ENCODE measurements at regions not wholly inside any gene's neighbourhood (a gene's known extent, or its start where the extent isn't known, plus 50 kb on each side); places are given as distances from the start of the nearest gene placed in this dataset.
"Not testable (repeated sequence)": the region's sequence is repeated elsewhere in the genome, so short reads cannot be mapped to it uniquely, and the experiment has no call there.

DNA sequence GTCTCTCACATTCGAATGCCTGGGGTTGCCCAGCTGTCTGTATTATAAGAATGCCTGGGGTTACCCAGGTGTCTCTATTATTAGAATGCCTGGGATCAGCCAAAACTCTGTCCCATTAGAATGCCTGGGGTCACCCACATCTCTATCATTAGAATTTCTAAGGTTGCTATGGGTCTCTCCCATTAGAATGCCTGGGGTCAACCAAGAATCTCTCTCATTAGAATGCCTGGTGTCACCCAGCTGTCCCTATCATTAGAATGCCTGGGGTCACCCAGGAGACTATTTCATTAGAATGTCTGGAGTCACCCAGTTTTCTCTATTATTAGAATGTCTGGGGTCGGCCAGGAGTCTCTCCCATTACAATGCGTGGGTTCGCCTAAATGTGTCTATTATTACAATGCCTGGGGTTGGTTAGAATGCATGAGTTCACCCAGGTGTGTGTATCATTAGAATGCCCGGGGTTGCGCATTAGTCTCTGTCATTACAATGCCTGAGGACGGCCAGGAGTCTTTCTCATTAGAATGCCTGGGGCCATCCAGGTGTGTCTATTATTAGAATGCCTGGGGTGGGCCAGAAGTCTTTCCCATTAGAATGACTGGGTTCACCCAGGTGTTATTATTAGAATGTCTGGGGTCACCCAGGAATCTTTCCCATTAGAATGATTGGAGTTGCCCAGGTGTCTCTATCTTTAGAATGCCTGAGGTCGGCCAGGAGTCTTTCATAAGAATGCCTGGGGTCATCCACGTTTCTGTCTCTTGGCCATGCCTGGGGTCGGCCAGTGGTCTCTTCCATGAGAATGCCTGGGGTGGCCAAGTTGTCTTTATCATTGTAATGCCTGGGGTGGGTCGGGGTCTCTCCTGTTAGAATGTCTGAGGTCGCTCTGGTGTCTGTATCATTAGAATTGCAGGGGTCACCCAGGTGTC is 59.6 kb downstream of the RNF187 start:
- no peak for DNase-seq (ENCODE audit: low read depth)
- H3K4me3 ChIP-seq (ENCODE audit: low read depth, low read length): no peak overlapping the region
- TF ChIP-seq, protein P1, sequence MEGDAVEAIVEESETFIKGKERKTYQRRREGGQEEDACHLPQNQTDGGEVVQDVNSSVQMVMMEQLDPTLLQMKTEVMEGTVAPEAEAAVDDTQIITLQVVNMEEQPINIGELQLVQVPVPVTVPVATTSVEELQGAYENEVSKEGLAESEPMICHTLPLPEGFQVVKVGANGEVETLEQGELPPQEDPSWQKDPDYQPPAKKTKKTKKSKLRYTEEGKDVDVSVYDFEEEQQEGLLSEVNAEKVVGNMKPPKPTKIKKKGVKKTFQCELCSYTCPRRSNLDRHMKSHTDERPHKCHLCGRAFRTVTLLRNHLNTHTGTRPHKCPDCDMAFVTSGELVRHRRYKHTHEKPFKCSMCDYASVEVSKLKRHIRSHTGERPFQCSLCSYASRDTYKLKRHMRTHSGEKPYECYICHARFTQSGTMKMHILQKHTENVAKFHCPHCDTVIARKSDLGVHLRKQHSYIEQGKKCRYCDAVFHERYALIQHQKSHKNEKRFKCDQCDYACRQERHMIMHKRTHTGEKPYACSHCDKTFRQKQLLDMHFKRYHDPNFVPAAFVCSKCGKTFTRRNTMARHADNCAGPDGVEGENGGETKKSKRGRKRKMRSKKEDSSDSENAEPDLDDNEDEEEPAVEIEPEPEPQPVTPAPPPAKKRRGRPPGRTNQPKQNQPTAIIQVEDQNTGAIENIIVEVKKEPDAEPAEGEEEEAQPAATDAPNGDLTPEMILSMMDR (IDR thresholded peaks at IDR 0.05; ENCODE audit: insufficient read depth, low read depth, low read length, missing control alignments): no peak

DNA sequence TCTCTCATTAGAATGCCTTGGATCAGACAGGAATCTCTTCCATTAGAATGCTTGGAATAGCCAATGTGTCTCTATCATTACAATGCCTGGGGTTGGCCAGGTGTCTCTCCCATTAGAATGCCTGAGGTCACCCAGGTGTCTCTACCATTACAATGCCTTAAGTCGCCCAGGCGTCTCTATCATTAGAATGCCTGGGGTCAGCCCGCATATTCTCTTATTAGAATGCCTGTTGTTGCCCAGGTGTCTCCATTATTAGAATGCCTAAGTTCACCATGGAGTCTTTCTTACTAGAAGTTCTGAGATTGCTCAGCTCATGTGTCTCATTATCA is 60.2 kb downstream of the RNF187 start:
- TF ChIP-seq, protein P1 (IDR thresholded peaks at IDR 0.05; ENCODE audit: insufficient read depth, low read depth, low read length, missing control alignments): no peak
- no peak overlapping the region for H3K4me3 ChIP-seq (ENCODE audit: low read depth, low read length)
- no peak for DNase-seq (ENCODE audit: low read depth)

DNA sequence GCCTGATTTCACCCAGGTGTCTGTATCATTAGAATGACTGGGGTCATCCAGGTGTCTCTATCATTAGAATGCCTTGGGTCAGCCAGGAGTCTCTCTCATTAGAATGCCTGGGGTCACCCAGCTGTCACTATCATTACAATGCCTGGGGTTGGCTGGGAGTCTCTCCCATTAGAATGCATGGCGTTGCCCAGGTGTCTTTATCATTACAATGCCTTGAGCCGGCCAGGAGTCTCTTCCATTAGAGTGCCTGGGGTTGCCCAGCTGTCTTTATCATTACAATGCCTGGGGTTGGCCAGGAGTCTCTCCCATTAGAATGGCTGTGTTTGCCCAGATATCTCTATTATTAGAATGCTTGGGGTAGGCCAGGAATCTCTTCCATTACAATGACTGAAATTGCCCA is 61.6 kb downstream of the RNF187 start:
- no peak overlapping the region for H3K4me3 ChIP-seq (ENCODE audit: low read depth, low read length)
- TF ChIP-seq, protein P1 (IDR thresholded peaks at IDR 0.05; ENCODE audit: insufficient read depth, low read depth, low read length, missing control alignments): no peak
- DNase-seq (ENCODE audit: low read depth): no peak

DNA sequence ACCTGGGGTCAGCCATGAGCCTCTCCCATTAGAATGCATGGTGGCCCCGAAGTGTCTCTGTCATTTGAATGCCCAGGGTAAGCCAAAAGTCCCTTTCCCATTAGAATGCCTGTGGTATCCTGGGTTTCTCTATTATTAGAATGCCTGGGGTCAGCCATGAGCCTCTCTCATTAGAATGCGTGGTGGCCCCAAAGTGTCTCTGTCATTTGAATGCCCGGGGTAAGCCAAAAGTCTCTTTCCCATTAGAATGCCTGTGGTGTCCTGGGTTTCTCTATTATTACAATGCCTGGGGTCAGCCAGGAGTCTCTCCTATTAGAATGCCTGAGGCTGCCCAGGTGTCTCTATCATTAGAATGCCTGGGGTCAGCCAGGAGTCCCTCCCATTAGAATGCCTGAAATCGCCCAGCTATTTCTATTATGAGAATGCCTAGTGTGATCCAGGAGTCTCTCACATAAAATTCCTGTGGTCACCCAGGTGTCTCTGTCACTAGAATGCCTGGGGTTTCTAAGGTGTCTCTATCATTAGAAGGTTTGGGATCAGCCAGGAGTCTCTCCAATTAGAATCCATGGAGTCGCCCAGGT is 65.5 kb downstream of the RNF187 start:
- TF ChIP-seq, protein P1 (IDR thresholded peaks at IDR 0.05; ENCODE audit: insufficient read depth, low read depth, low read length, missing control alignments): no peak
- DNase-seq (ENCODE audit: low read depth): no peak
- no peak overlapping the region for H3K4me3 ChIP-seq (ENCODE audit: low read depth, low read length)

DNA sequence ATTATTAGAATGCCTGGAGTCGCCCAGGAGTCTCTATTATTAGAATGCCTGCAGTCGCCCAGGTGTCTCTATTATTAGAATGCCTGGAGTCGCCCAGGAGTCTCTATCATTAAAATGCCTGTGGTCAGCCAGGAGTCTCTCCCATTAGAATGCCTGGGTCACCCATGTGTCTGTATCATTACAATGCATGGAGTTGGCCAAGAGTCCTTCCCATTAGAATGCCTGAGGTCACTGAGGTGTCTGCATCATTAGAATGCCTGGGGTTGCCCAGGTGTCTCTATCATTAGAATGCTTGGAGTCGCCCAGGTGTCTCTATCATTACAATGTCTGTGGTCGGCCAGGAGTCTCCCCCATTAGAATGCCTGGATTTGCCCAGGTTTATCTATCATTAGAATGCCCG is 66.9 kb downstream of the RNF187 start:
- no peak overlapping the region for H3K4me3 ChIP-seq (ENCODE audit: low read depth, low read length)
- TF ChIP-seq, protein P1 (IDR thresholded peaks at IDR 0.05; ENCODE audit: insufficient read depth, low read depth, low read length, missing control alignments): no peak
- no peak for DNase-seq (ENCODE audit: low read depth)

DNA sequence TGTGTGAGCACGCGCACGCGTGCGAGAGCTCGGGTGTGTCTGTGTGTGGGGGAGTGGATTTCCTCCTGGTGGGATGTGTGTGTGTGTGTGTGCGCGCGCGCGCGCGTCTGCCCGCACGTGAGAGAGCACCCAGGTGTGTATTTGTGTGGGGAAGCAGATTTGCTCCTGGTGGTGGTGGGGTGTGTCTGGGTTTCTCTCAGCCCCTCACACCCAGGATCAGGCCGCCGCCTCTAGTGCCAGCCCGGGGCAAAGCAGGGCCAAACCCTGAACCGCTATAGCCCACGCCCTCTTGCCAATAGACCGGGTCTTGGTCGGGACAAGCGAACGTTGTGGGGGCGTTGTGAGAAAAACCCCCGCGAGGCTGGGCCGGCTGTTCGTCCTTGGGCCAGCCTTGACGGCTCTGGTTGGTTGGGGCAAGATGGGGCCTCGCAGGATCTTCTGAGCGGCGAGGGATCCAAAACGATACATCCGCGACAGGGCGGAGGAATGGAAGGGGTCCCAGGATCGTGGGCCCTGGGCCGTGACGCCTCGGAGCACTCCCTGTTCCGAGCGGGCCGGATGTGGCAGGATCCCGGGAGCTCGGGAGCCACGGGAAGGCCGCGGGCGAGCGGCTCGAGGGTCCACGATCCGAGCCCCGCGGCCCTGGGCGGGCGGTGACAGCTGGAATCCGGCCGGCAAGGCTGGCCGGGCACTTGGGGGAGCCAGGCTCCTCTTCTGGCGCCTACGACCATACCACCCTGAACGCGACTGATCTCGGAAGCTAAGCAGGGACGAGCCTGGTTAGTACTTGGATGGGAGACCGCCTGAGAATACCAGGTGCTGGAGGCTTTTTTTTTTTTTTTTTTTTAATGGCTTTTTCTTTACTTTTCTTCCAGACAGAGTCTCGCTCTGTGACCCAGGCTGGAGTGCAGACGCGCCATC is 68.2 kb downstream of the RNF187 start:
- peak; percentile 8 for DNase-seq (ENCODE audit: low read depth)
- TF ChIP-seq, protein P1 (IDR thresholded peaks at IDR 0.05; ENCODE audit: insufficient read depth, low read depth, low read length, missing control alignments): no peak
- no peak overlapping the region for H3K4me3 ChIP-seq (ENCODE audit: low read depth, low read length)

DNA sequence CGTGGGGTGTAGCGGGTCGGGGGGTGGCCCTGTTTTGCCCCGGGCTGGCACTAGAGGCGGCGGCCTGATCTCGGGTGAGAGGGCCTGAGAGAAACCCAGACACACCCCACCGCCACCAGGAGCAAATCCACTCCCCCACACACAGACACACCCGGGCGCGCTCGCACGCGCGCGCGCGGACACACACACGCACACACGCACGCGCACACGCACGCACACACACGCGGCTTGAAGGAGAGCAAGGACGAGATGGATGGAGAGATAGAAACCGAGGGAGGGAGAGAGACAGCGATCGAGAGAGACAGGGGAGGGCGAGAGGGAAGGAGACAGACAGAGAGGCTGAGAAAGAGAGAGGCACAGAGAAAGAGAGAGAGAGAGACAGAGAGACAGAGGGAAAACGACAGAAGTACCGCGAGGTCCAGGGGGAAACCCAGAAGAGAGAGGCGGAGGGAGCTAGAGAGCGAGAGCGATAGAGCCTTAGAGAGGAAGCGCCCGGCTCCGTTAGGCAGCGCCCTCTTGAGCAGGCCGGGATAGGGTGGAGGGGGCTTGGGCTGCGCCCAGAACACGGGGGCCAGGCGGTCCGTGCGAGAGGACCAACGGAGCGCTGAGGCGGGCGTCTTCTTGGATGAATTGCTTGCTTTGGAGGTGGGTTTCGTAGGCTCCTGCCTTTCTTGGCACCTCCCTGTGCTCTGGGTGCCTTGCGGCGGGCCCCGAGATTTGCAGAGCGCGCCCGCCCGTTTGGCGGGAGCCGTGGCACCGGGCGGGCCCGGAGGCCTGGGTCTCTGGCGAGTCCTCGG is 69.7 kb downstream of the RNF187 start:
- not testable (repeated sequence) for H3K4me3 ChIP-seq (ENCODE audit: low read depth, low read length); DNase-seq (ENCODE audit: low read depth)

Measured in GM12865 (cell line).